Activated naive CD8-positive, alpha-beta T cell (primary cell): ENCODE measurements at regions not wholly inside any gene's neighbourhood (a gene's known extent, or its start where the extent isn't known, plus 50 kb on each side); places are given as distances from the start of the nearest gene placed in this dataset.

Experiments
- H3K27ac Mint-ChIP-seq: one replicate; pipeline ENCODE4 v1.8.0; 2021; ENCODE audit warnings: mixed read lengths
- H3K27me3 Mint-ChIP-seq: one replicate; pipeline ENCODE4 v1.8.0; 2021; ENCODE audit warnings: mixed read lengths
- H3K36me3 Mint-ChIP-seq: one replicate; pipeline ENCODE4 v1.8.0; 2021; ENCODE audit warnings: mixed read lengths
- H3K4me1 Mint-ChIP-seq: one replicate; pipeline ENCODE4 v1.8.0; 2021; ENCODE audit warnings: low read depth, mixed read lengths
- H3K4me3 Mint-ChIP-seq: one replicate; pipeline ENCODE4 v1.8.0; 2021; ENCODE audit warnings: mild to moderate bottlenecking, mixed read lengths
- H3K9me3 Mint-ChIP-seq: one replicate; pipeline ENCODE4 v1.8.0; 2021; ENCODE audit warnings: low read depth, mixed read lengths

DNA sequence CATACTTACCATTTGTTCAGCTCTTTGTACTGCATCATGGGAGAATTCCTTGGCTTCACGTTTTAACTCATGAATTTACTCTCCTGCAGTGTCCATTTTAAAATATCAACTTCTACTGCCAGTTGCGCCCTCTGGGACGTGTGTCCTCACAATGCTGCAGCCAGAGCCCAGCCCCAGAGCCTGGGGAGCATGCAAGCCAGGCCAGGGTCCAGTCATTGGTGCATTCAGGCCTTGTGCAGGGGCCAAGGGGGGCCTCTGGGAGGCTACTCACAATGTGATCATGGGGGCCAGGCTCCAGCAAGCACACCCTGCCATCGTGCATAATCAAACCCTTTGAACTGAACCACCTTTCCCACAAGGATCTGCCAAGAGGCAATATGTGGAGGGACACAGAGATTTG lies 105.6 kb upstream of the CCDC112 start:
- Mint-ChIP-seq H3K36me3 (no peaks in the 10 kb centered on the region), H3K27ac (no peak overlapping the region), H3K4me3 (no peak overlapping the region), H3K27me3 (peaks cover 6% of the 10 kb centered on the region), H3K9me3 (peaks cover 8% of the 10 kb centered on the region), H3K4me1 (no peaks in the 10 kb centered on the region)

DNA sequence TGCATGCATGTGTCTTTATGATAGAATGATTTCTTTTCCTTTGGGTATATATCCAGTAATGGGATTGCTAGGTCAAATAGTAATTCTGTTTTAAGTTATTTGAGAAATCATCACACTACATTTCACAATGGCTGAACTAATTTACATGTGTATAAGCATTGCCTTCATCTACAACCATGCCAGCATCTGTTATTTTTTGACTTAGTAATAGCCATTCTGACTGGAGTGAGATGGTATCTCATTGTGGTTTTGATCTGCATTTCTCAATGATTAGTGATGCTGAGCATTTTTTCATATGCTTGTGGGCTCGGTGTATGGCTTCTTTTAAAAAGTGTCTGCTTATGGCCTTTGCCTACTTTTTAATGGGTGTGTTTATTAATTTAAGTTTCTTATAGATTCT lies 102.3 kb upstream of the CCDC112 start:
- peaks cover 8% of the 10 kb centered on the region for H3K9me3 Mint-ChIP-seq
- H3K4me3 Mint-ChIP-seq: no peak overlapping the region
- peaks cover 3% of the 10 kb centered on the region for H3K27me3 Mint-ChIP-seq
- no peaks in the 10 kb centered on the region for H3K36me3 Mint-ChIP-seq
- H3K27ac Mint-ChIP-seq: no peak overlapping the region
- H3K4me1 Mint-ChIP-seq: no peaks in the 10 kb centered on the region

DNA sequence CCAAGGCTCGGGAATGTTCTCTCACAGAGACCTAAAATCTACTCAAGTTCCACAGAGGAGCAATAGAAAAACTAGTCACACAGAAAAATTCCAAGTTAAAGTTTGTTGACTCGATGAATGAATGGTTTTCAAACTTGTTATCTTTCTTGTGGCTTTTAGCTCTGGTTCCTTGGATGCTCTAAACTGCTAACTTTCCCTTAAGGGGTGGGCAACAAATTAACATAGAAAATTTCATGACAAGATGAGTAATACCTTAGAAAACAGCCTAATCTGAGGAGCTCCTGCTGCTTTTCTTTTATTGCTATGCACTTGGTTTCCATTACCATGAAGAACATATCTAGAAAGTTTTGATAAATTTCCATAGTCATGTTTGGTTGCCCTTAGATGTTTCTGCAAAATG lies 100.2 kb upstream of the CCDC112 start:
- Mint-ChIP-seq H3K4me3 (no peak overlapping the region), H3K36me3 (no peaks in the 10 kb centered on the region), H3K9me3 (peaks cover 8% of the 10 kb centered on the region), H3K4me1 (no peaks in the 10 kb centered on the region), H3K27me3 (peaks cover 3% of the 10 kb centered on the region), H3K27ac (no peak overlapping the region)

DNA sequence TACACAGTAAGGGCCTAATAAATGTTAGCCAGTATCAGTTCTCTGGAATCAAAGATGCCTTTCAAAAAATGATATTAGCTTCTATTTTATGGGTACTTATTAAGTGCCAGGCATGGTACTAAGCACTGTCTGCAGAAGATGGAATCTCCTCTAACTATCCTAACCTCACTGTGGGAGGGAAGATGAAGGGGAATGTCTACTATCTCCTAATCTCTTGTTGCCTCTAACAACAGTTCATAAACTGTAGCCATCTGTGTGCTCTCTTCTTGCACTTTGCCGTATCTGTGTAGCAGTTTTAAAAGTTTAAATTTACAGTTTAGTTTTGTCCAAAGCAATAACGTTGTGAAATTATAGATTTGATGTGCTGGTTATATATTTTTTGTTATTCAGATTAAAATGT lies 99.6 kb upstream of the CCDC112 start:
- Mint-ChIP-seq H3K4me1 (no peaks in the 10 kb centered on the region), H3K4me3 (no peak overlapping the region), H3K27me3 (peaks cover 3% of the 10 kb centered on the region), H3K27ac (no peak overlapping the region), H3K36me3 (no peaks in the 10 kb centered on the region), H3K9me3 (peaks cover 8% of the 10 kb centered on the region)

DNA sequence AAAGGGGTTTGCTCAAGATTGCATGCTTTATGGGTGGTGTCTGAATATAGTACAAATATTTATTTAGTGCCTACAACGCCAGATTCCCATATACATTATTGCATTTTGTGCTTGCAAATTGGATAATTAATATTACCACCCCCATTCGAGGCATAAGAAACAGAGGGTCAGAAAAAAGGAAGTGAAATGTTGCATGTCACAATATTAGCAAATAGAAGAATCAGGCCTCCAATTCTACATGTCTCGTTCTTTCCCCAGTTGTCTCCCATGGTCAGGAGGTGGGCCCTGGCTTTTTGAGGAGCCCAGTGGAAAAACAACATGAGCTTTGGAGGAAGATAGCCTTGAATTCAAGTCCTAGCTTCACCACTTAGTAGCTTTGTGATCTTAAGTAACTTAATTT lies 98.1 kb upstream of the CCDC112 start:
- Mint-ChIP-seq H3K4me1 (no peaks in the 10 kb centered on the region), H3K9me3 (peaks cover 8% of the 10 kb centered on the region), H3K27me3 (peaks cover 3% of the 10 kb centered on the region), H3K27ac (no peak overlapping the region), H3K36me3 (no peaks in the 10 kb centered on the region), H3K4me3 (no peak overlapping the region)

DNA sequence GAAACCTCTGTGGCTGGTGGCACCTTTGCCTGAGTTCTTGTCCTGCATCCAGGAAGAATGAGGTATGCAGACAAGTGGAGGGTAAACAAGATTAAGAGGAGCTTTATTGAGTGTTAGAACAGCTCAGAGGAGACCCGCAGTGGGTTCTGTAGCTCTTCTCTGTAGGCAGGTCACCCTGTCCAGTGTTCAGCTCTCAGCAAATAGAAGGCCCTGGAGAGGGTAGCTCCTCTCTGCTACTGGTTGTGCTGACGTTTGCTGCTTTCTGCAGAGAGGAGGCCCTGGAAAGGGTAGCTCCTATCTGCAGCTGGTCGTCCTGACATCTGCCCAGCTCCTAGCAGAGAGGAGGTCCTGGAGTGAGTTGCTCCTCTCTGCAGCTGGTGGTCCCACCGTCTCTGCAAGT lies 96.8 kb upstream of the CCDC112 start:
- peaks cover under 1% of the 10 kb centered on the region for H3K9me3 Mint-ChIP-seq
- peaks cover 2% of the 10 kb centered on the region for H3K27me3 Mint-ChIP-seq
- H3K36me3 Mint-ChIP-seq: no peaks in the 10 kb centered on the region
- no peaks in the 10 kb centered on the region for H3K4me1 Mint-ChIP-seq
- no peak overlapping the region for H3K4me3 Mint-ChIP-seq
- H3K27ac Mint-ChIP-seq: no peak overlapping the region

DNA sequence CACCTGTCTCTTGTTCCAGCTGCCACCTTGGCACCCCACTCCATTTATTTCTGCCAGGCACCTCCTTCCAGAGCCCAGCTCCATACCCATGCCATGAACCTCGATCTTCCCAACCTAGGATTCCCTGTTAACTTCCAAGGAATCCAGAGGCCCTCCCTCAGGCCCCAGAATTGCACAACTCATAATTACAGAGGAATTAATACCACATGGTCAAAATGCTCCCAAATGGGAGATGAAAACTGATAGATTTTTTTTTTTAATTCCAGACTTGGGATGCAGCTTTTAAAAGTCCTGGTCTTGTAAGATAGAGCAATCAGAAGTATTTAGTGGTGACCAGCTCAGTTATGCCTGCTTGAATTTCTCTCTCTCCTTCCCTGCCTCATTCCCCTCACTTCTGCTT lies 96.2 kb upstream of the CCDC112 start:
- no peaks in the 10 kb centered on the region for H3K36me3 Mint-ChIP-seq
- no peaks in the 10 kb centered on the region for H3K9me3 Mint-ChIP-seq
- H3K4me1 Mint-ChIP-seq: no peaks in the 10 kb centered on the region
- no peak overlapping the region for H3K4me3 Mint-ChIP-seq
- peaks cover 2% of the 10 kb centered on the region for H3K27me3 Mint-ChIP-seq
- no peak overlapping the region for H3K27ac Mint-ChIP-seq

DNA sequence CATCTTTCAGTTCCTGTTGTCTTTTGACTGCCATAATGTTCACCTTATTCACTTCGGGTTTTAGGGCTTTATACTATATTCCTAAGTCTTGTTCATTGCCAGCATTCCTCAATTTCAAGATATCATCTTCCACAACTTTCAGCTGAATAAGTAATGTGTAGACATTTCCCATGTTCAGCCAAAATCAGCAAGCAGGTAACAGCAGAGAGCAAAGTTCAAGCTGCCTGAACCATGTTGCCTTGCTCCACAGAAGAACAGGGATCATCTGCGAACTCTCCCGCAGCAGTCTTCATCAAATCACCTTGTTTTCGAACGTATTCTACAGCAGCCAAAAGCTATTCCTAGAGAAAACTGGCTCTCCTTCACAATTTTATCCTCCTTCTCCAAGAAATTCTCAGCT lies 95.3 kb upstream of the CCDC112 start:
- Mint-ChIP-seq H3K9me3 (no peaks in the 10 kb centered on the region), H3K27ac (no peak overlapping the region), H3K4me1 (no peaks in the 10 kb centered on the region), H3K4me3 (no peak overlapping the region), H3K36me3 (no peaks in the 10 kb centered on the region), H3K27me3 (peaks cover 2% of the 10 kb centered on the region)

DNA sequence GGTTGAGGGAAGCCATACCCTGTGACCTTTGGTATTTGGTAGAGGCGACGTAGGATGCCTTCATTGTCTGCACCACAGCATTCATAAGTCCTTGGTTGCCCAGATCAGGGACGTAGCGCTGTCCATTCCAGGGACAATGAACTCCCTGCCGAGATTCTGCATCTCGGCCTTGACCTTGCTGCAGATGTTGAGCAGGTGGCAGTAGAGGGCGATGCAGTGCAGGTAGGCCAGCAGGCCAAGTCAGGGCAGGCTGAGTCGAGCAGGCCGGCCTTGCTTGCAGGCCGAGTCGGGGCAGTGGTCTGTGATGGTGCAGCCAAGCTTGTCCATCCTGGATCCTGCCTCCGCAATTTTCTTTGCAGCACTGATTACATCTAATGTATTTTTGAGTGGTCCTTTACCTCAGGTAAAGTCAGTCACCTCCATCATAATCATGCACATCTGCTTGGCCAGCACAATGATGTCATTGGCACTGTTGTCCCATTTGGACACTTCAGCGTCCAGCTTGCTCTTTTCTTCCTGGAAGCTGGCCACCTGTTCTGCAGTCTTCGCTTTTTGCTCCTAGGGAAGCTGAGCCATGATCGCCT lies 93.4 kb upstream of the CCDC112 start:
- H3K27ac Mint-ChIP-seq: no peak overlapping the region
- H3K9me3 Mint-ChIP-seq: no peaks in the 10 kb centered on the region
- no peaks in the 10 kb centered on the region for H3K4me1 Mint-ChIP-seq
- no peaks in the 10 kb centered on the region for H3K36me3 Mint-ChIP-seq
- H3K4me3 Mint-ChIP-seq: no peak overlapping the region
- H3K27me3 Mint-ChIP-seq: no peaks in the 10 kb centered on the region

DNA sequence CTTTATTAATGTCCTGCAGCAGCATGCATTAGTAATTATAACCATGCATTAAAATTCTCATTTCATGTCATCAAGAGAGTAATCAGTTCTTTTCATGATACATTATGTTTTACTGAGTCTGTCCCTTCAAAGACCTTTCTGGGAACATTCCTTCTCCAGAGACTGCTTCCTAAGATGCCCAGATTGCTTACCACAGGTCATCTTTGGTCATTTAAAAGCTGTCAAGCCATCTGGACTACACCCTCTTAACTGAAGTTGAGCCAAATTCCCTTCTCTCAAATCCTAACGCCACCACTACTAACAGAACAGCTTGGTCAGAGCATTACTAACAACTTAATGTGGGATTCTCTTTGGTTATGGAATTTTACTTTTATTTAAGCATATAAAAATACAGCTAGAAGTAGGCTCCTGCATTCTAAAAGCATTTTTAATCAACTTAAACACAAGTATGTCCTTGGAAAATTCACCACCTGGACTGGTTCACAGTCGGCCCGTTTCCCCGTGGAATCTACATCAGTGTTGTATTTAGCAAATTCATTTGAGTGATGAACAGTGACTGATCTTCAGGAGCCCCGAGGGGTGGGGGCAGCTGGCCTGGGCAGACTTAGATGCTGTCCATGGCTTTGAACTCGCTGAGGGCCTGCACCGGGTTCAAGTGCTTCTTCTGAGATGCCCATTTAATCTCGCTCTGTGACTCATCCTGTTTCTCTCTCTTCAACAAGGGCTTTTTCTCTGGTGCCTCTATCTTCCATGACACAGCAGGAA lies 92.8 kb upstream of the CCDC112 start:
- Mint-ChIP-seq H3K9me3 (no peaks in the 10 kb centered on the region), H3K27me3 (no peaks in the 10 kb centered on the region), H3K4me3 (no peak overlapping the region), H3K4me1 (no peaks in the 10 kb centered on the region), H3K36me3 (no peaks in the 10 kb centered on the region), H3K27ac (no peak overlapping the region)

DNA sequence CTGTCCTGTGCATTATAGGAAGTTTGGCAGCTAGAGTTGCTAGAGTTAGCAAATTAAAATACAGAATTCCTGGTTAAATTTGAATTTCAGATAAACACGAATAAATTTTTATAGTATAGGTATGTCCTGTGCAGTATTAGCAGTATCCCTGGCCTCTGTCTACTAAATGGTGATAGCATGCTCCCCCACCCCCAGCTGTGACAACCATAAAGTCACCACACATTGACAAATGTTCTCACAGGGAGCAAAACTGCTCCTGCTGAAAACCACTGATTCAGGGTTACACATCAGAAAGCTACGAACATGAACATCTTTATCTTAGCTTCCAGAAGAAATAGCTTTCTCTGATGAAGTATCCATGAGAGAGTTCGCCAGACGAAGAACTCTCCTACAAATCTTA lies 91.8 kb upstream of the CCDC112 start:
- Mint-ChIP-seq H3K9me3 (no peaks in the 10 kb centered on the region), H3K27ac (no peak overlapping the region), H3K27me3 (no peaks in the 10 kb centered on the region), H3K4me3 (no peak overlapping the region), H3K4me1 (no peaks in the 10 kb centered on the region), H3K36me3 (no peaks in the 10 kb centered on the region)

DNA sequence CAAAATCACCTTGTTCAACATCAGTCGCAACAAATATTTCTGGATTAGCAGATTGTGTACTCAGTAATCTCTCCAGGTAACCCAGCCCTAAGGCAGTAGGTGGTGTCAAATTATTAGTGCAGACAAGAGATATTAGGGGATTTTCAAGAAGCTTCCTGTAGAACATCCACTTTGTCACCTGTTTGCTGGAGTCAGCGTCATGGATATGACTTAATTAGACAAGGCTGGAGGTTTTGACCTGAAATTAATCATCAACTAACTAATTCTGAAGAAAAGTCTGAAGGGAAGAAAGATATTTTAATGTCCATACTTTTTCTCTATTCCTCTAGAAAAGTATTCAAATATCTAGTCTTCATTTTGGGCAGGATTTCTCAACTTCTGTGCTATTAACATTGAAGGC lies 91.4 kb upstream of the CCDC112 start:
- Mint-ChIP-seq H3K4me3 (no peak overlapping the region), H3K9me3 (no peaks in the 10 kb centered on the region), H3K4me1 (no peaks in the 10 kb centered on the region), H3K36me3 (no peaks in the 10 kb centered on the region), H3K27ac (no peak overlapping the region), H3K27me3 (no peaks in the 10 kb centered on the region)

DNA sequence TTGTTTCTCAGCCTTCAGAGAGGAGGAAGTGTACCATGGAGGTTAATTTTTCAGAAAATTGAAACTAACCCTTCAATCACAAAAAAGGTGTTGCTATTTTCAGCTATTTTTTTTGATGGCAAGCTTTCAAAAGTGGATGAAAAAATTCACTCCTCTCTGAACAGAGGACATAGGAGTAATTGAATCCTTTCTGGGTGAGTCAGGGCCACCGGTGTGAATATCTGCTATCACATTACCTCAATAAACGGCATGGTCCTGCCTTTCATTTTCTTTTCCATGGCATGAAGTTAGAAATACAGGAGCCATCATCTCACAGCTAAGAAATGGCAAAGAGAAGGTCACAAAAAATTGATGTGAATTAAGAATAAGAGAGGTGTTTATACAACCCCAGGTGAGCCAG lies 90.2 kb upstream of the CCDC112 start:
- no peaks in the 10 kb centered on the region for H3K4me1 Mint-ChIP-seq
- no peaks in the 10 kb centered on the region for H3K36me3 Mint-ChIP-seq
- H3K27me3 Mint-ChIP-seq: no peaks in the 10 kb centered on the region
- H3K27ac Mint-ChIP-seq: no peak overlapping the region
- H3K4me3 Mint-ChIP-seq: no peak overlapping the region
- H3K9me3 Mint-ChIP-seq: no peaks in the 10 kb centered on the region

DNA sequence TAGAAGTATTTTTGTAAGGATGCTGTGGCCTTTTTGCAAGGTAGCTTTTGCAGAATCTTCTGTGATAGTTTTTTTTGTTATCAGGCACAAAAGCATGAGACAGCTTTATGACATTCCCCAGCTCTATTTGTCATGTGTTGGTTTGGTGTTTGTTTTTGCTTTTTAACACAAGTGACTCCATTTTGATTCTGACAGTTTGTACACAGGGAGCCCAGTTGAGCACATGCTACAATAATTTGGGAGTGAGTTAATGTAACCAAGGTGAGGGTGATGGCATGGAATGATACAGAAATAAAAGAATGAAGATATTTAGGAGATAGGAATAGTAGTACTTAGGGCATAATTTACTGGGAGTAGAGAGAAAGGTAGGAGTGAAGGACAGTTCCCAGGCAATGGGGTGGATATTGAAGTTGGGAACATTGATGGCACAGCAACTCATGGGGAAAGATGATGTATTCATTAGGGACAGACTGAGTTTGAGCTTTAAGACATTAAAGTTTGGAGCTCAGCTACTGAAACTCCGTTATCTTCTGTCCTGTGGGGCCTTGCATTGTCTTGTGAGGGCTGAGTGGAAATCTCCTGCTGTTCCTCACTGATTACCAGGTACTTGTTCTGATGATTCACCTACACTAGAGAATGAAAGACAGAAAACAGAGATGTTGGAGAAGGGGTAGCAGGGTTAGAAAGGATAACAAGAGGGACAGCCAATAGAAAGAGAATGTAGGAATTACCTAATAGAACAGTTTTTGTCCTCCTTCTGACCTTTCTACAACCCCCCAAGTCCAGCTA lies 88.3 kb upstream of the CCDC112 start:
- Mint-ChIP-seq H3K4me3 (no peak overlapping the region), H3K4me1 (no peaks in the 10 kb centered on the region), H3K9me3 (no peaks in the 10 kb centered on the region), H3K27ac (no peak overlapping the region), H3K36me3 (no peaks in the 10 kb centered on the region), H3K27me3 (no peaks in the 10 kb centered on the region)

DNA sequence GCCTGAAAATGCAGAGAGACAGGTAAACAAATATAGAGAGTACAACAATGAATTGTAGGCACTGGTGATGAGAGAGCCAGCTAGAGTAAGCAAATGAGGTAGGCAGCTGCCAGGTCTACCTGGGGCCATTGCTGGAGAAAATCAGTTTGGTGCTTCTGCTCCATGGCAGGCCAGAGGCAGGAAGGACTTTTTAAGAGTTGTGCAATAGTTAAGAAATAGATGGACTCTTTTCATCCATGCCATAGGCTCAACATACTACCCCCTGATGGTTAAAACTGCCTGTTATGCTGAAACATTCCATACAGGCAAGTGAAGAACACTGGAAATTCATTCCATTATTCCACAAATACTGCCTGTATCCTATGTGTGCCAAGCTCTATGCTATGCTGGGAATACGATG lies 86.5 kb upstream of the CCDC112 start:
- no peaks in the 10 kb centered on the region for H3K9me3 Mint-ChIP-seq
- peaks cover 2% of the 10 kb centered on the region for H3K27me3 Mint-ChIP-seq
- no peaks in the 10 kb centered on the region for H3K4me1 Mint-ChIP-seq
- H3K36me3 Mint-ChIP-seq: no peaks in the 10 kb centered on the region
- no peak overlapping the region for H3K27ac Mint-ChIP-seq
- no peak overlapping the region for H3K4me3 Mint-ChIP-seq
